ENCODE measurements at regions not wholly inside any gene's neighbourhood (a gene's known extent, or its start where the extent isn't known, plus 50 kb on each side); places are given as distances from the start of the nearest gene placed in this dataset.

DNA sequence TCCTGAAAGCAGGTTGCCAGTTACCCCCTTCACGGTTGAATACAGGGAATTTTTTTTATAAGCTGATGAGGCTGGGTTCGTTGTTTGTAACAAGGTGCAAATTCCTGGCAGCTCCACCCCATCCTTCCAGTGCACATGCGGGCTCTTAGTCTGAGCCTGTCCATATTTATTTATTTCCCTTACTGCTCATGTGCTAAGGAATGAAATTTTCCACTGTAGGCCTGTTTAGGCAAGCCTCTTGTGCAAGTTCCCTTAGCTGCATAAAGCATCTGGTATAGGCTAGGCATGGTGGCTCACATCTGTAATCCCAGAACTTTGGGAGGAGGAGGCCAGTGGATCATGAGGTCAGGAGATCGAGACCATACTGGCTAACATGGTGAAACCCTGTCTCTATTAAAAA lies 560.9 kb upstream of the PCDH9 start:
- TF ChIP-seq EZH2phosphoT487 (IDR thresholded peaks at IDR 0.05; ENCODE audit: insufficient read depth, low read depth) (no peak), EZH2 (IDR thresholded peaks at IDR 0.05; ENCODE audit: insufficient read depth, poor library complexity, severe bottlenecking) (no peak)

All from GM23248 (cell line).